Body of pancreas (tissue), 4 donors: ENCODE measurements at regions not wholly inside any gene's neighbourhood (a gene's known extent, or its start where the extent isn't known, plus 50 kb on each side); places are given as distances from the start of the nearest gene placed in this dataset.

Experiments
- ATAC-seq: fragments of 150-250 bp; one replicate; pipeline ENCODE4 v1.9.1; 2016
- DNase-seq, 4 donors: peaks; one replicate each; pipeline ENCODE4 v3.0.0-alpha.2; 2019
- H3K27ac ChIP-seq, 4 donors: fragments of 200-600 bp; sonication (generic); 1 replicate in 3 of 4; 2 replicates in 1 of 4; pipeline versions ENCODE4 v1.5.1 to v1.6.1; 2016 to 2019; ENCODE audit warnings: mild to moderate bottlenecking in 1 of 4, mixed read lengths in 1 of 4, moderate library complexity in 1 of 4
- H3K27me3 ChIP-seq, 2 donors: fragments of 200-600 bp; sonication (generic); one replicate each; pipeline ENCODE4 v1.6.0; 2016; ENCODE audit warnings: mild to moderate bottlenecking in 1 of 2
- H3K36me3 ChIP-seq, 2 donors: fragments of 200-600 bp; sonication (generic); replicated peaks in 1 of 2; 2 replicates each; pipeline ENCODE4 v1.5.1; 2016; ENCODE audit warnings: low read depth in 2 of 2; ENCODE audit not compliant: insufficient read depth in 1 of 2
- H3K4me1 ChIP-seq: fragments of 200-600 bp; sonication (generic); one replicate; pipeline ENCODE4 v1.6.0; 2016
- H3K4me3 ChIP-seq, 2 donors: fragments of 200-600 bp; sonication (generic); 1 replicate in 1 of 2; 2 replicates in 1 of 2; pipeline ENCODE4 v1.5.1; 2016 to 2019
- H3K9me3 ChIP-seq, 3 donors: fragments of 200-600 bp; sonication (generic); 1 replicate in 2 of 3; 2 replicates in 1 of 3; pipeline ENCODE4 v1.5.1; 2016
- POLR2A ChIP-seq, 3 donors: fragments of 450-650 bp; IDR thresholded peaks; one replicate each; pipeline ENCODE4 v1.6.1; 2016; ENCODE audit warnings: antibody characterized with exemption in 3 of 3, mild to moderate bottlenecking in 2 of 3
- WGBS, 2 donors: methylation state at CpG; one replicate each; pipeline ENCODE4 v1.1.5; 2017; 5-methylcytosine and 5-hydroxymethylcytosine counted together
- intact Hi-C: fragments of 100-400 bp; cut with DNase I; formaldehyde crosslinking; loops from one replicate; pipeline ENCODE4 v1.15.1; 2023
- TF ChIP-seq, protein P1 (sequence below), 7 experiments: fragments of 450-650 bp in 4 of 7; fragments of 200-600 bp in 3 of 7; sonication (generic) in 3 of 7; IDR thresholded peaks; one replicate each; pipeline ENCODE4 v1.5.1; 2016 to 2019; ENCODE audit warnings: antibody characterized with exemption in 7 of 7

DNA sequence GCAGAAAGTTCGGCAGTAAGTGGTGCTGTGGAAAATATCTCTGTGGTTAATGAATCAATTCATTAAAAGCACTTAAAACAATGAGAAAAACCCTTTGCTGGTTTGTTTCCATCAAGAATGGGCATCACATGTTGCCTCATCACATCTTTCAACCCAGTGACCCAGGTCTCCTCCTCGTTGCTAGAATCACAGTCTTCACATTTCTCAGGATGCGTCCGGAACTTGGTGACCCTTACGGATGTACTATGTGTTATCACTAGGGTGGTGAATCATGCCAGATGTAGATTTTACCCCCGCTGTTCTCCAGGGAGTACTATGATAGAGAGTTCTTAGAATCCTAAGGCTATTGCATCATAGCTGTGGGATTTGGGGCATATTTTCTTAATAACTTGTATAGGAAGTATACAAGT, 217.9 kb upstream of the KLF4 start:
- 44 to 53% methylated on average over 6 of the region's 6 CpGs for WGBS, 2 donors
- Histone ChIP-seq H3K27me3 (peaks cover 0 to 4% of the 10 kb centered on the region in 2 donors), H3K27ac (no peak overlapping the region), H3K4me1 (no peaks in the 10 kb centered on the region), H3K9me3 (no peaks in the 10 kb centered on the region), H3K4me3 (no peak overlapping the region), H3K36me3 (no peaks in the 10 kb centered on the region)
- ATAC-seq (no peak), DNase-seq (no peak)
- intact Hi-C loops: no loop called here
- no peak for TF ChIP-seq POLR2A (IDR thresholded peaks at IDR 0.05)
- TF ChIP-seq, protein P1, sequence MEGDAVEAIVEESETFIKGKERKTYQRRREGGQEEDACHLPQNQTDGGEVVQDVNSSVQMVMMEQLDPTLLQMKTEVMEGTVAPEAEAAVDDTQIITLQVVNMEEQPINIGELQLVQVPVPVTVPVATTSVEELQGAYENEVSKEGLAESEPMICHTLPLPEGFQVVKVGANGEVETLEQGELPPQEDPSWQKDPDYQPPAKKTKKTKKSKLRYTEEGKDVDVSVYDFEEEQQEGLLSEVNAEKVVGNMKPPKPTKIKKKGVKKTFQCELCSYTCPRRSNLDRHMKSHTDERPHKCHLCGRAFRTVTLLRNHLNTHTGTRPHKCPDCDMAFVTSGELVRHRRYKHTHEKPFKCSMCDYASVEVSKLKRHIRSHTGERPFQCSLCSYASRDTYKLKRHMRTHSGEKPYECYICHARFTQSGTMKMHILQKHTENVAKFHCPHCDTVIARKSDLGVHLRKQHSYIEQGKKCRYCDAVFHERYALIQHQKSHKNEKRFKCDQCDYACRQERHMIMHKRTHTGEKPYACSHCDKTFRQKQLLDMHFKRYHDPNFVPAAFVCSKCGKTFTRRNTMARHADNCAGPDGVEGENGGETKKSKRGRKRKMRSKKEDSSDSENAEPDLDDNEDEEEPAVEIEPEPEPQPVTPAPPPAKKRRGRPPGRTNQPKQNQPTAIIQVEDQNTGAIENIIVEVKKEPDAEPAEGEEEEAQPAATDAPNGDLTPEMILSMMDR (IDR thresholded peaks at IDR 0.05): no peak

GRCh38 chr9:107706701-107707427, 217.3 kb upstream of the KLF4 start:
- H3K4me1 ChIP-seq: no peaks in the 10 kb centered on the region
- no peaks in the 10 kb centered on the region for H3K9me3 ChIP-seq
- peaks cover 0 to 4% of the 10 kb centered on the region in 2 donors for H3K27me3 ChIP-seq
- DNase-seq (no peak), ATAC-seq (no peak)
- intact Hi-C loops: no loop called here
- WGBS, 2 donors: 73 to 76% methylated on average over 3 of the region's 3 CpGs
- no peak overlapping the region for H3K4me3 ChIP-seq
- no peak overlapping the region for H3K27ac ChIP-seq
- H3K36me3 ChIP-seq: no peaks in the 10 kb centered on the region
- TF ChIP-seq, protein P1 (IDR thresholded peaks at IDR 0.05): no peak
- TF ChIP-seq POLR2A (IDR thresholded peaks at IDR 0.05): no peak

- Histone ChIP-seq H3K27ac (no peak overlapping the region), H3K36me3 (no peaks in the 10 kb centered on the region), H3K4me1 (no peaks in the 10 kb centered on the region), H3K9me3 (no peaks in the 10 kb centered on the region), H3K27me3 (peaks cover 0 to 4% of the 10 kb centered on the region in 2 donors), H3K4me3 (no peak overlapping the region)
- DNase-seq: no peak
- TF ChIP-seq, protein P1 (IDR thresholded peaks at IDR 0.05): no peak
- no peak for TF ChIP-seq POLR2A (IDR thresholded peaks at IDR 0.05)
- ATAC-seq: no peak
- 40 to 79% methylated on average over 3 of the region's 3 CpGs for WGBS, 2 donors
- intact Hi-C loops: no loop called here
These were observed 216.0 kb upstream of the KLF4 start for GRCh38 chr9:107705521-107705920.

GRCh38 chr9:107704774-107705173, 215.2 kb upstream of the KLF4 start:
- no peaks in the 10 kb centered on the region for H3K9me3 ChIP-seq
- no peaks in the 10 kb centered on the region for H3K36me3 ChIP-seq
- no peak overlapping the region for H3K27ac ChIP-seq
- ATAC-seq (no peak), DNase-seq (no peak)
- WGBS, 2 donors: 62 to 90% methylated on average over 1 of the region's 1 CpG
- no peak for TF ChIP-seq POLR2A (IDR thresholded peaks at IDR 0.05)
- TF ChIP-seq, protein P1 (IDR thresholded peaks at IDR 0.05): no peak
- peaks cover 0 to 4% of the 10 kb centered on the region in 2 donors for H3K27me3 ChIP-seq
- no peak overlapping the region for H3K4me3 ChIP-seq
- intact Hi-C loops: no loop called here
- H3K4me1 ChIP-seq: no peaks in the 10 kb centered on the region

DNA sequence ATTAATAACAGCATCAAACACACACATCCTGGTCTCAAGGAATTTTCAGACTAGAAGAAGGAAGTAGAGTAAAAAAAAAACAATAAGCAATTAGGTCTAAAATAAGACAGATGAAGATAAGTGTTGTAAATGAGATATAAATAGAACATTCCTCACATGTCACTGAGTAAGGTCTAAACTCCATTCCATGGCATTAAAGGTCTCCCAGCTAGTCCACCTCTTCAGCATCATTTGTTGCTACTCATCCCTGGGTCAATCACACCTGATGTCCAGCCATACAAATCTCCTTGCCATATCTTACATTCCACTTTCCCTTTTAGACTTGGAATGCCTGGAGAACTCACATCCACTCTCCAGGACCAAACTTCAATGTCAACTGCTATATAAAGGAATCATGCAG, 214.1 kb upstream of the KLF4 start:
- ATAC-seq: no peak

More for the DNA sequence above, 214.1 kb upstream of the KLF4 start:
- no peak for DNase-seq
- H3K9me3 ChIP-seq: no peaks in the 10 kb centered on the region
- H3K4me3 ChIP-seq: no peak overlapping the region
- intact Hi-C loops: no loop called here
- no peak for TF ChIP-seq POLR2A (IDR thresholded peaks at IDR 0.05)
- TF ChIP-seq, protein P1 (IDR thresholded peaks at IDR 0.05): no peak
- H3K27me3 ChIP-seq: no peaks in the 10 kb centered on the region
- no peak overlapping the region for H3K27ac ChIP-seq
- H3K36me3 ChIP-seq: no peaks in the 10 kb centered on the region
- H3K4me1 ChIP-seq: no peaks in the 10 kb centered on the region
